ENCODE measurements at regions not wholly inside any gene's neighbourhood (a gene's known extent, or its start where the extent isn't known, plus 50 kb on each side); places are given as distances from the start of the nearest gene placed in this dataset.
A peak's percentile ranks its signal among the peaks of the same experiment; 100 is the strongest.

DNA sequence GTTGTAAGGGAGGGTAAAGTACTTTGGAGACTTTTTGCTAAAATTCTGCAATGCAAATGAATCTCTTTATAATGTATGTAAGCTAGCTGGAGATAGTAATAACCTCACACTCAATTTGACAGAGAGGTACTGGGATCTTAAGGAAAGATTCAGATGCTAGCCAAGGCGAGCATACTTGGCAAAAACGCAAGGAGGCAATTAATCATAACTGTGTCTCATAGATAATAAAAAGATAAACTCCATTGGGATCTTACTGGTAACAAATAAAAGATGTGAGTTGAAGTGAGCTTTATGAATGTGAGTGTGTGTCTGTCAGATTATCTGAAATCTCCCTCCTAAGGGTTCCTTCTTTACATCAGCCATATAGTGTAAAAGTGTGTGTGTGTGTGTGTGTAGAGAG, 533.0 kb downstream of the TMX3 start:
- H3K4me3 Mint-ChIP-seq (ENCODE audit: low read depth, unreplicated experiment), result no peak overlapping the region
- no peaks in the 10 kb centered on the region for H3K36me3 Mint-ChIP-seq (ENCODE audit: insufficient read depth, unreplicated experiment)
- no peaks in the 10 kb centered on the region for H3K9me3 Mint-ChIP-seq (ENCODE audit: low read depth, unreplicated experiment)
- intact Hi-C loops (cut with micrococcal nuclease; ENCODE audit: unreplicated experiment), result no loop called here
- peaks cover 32% of the 10 kb centered on the region for H3K4me1 Mint-ChIP-seq (ENCODE audit: low read depth, unreplicated experiment)
- H3K27ac Mint-ChIP-seq (ENCODE audit: unreplicated experiment), result no peak overlapping the region
- BruUV-seq (replicated peaks), result no TSS peak
- TF ChIP-seq, protein P1, sequence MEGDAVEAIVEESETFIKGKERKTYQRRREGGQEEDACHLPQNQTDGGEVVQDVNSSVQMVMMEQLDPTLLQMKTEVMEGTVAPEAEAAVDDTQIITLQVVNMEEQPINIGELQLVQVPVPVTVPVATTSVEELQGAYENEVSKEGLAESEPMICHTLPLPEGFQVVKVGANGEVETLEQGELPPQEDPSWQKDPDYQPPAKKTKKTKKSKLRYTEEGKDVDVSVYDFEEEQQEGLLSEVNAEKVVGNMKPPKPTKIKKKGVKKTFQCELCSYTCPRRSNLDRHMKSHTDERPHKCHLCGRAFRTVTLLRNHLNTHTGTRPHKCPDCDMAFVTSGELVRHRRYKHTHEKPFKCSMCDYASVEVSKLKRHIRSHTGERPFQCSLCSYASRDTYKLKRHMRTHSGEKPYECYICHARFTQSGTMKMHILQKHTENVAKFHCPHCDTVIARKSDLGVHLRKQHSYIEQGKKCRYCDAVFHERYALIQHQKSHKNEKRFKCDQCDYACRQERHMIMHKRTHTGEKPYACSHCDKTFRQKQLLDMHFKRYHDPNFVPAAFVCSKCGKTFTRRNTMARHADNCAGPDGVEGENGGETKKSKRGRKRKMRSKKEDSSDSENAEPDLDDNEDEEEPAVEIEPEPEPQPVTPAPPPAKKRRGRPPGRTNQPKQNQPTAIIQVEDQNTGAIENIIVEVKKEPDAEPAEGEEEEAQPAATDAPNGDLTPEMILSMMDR (IDR thresholded peaks at IDR 0.05; ENCODE audit: unreplicated experiment), result no peak
- no peaks in the 10 kb centered on the region for H3K27me3 Mint-ChIP-seq (ENCODE audit: unreplicated experiment)
- CTCF ChIA-PET, result no interaction called here
- DNase-seq, result no peak

DNA sequence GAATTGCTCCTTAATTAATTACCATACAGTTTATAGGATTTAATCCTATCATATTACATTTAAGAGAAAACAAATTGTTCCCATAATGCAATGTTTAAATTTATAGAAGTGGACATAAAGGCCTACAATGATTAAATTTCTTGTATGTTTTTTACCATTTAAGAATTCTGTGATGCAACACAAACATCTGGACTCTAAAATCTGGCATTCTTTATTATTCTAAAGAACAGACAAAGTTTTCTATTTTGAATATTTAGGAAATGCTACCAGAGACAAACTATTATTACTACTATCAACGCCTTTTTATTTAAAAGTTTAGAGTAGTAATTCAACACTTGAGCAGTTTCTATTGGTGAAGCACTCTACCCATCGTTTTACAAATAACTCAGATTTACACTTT, 535.1 kb downstream of the TMX3 start:
- BruUV-seq (replicated peaks), result no TSS peak
- CTCF ChIA-PET, result no interaction called here
- DNase-seq, result no peak
- H3K4me3 Mint-ChIP-seq (ENCODE audit: low read depth, unreplicated experiment), result no peak overlapping the region
- H3K27me3 Mint-ChIP-seq (ENCODE audit: unreplicated experiment), result no peaks in the 10 kb centered on the region
- no peaks in the 10 kb centered on the region for H3K36me3 Mint-ChIP-seq (ENCODE audit: insufficient read depth, unreplicated experiment)
- TF ChIP-seq, protein P1 (IDR thresholded peaks at IDR 0.05; ENCODE audit: unreplicated experiment), result no peak
- H3K9me3 Mint-ChIP-seq (ENCODE audit: low read depth, unreplicated experiment), result no peaks in the 10 kb centered on the region
- peaks cover 32% of the 10 kb centered on the region for H3K4me1 Mint-ChIP-seq (ENCODE audit: low read depth, unreplicated experiment)
- intact Hi-C loops (cut with micrococcal nuclease; ENCODE audit: unreplicated experiment), result no loop called here
- H3K27ac Mint-ChIP-seq (ENCODE audit: unreplicated experiment), result no peak overlapping the region

DNA sequence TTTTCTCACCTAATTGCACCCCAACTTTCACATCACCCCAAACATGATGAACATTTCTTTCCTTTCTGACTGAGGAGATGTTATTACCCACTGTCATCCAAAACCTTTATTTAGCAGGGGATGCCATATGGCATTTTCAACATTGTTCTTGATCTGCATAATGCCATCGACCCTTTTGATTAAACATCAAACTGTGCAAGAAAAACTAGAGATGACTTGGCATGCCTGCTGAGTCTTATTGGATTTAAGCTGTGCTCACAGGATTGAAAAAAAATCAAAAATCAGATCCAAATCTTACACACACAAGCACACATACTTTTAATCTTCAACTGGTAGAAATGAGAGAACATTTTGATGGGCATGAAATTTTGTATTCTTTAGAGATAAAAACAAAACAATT, 536.0 kb downstream of the TMX3 start:
- intact Hi-C loops (cut with micrococcal nuclease; ENCODE audit: unreplicated experiment), result no loop called here
- TF ChIP-seq, protein P1 (IDR thresholded peaks at IDR 0.05; ENCODE audit: unreplicated experiment), result no peak
- no peaks in the 10 kb centered on the region for H3K27me3 Mint-ChIP-seq (ENCODE audit: unreplicated experiment)

DNA sequence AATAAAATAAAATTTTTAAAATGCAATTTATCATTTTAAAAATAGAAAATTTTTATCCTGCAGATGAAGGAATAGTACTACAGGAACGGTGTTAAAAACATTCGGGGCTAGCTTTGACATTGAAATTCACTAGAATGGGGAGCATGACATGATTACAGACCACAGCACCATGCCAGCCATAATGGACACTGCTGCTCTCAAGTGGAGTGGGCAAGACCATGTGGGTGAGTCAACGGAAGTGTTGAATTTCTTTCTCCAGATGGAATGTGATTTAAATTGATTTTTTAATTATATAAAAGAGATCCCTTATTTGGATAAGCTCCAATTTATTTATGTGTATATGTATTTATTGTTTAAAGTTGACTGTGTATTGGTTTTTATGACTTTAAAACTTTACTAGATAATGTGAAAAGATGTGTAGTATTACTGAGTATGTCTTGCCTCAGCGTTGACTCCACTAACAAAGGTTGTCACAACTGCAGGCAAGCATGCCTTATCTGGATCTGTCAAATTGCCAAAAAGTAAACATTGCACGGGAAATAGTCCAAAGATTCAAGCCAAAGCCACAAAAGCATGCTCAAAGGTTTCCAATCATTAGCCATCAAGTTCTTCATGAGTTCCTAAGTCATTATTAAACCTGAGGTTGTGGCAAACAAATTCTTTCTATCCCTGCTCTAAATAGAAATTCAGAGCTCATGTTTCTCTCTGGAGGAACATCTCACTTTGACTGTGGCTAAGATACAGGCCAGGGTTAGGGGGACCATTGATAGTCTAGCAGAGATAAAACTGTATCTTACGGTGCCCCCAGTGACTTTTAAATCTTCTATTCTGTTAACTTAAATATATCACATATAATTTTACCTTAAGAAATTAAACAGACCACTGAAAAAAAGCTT, 536.9 kb downstream of the TMX3 start:
- no peaks in the 10 kb centered on the region for H3K27me3 Mint-ChIP-seq (ENCODE audit: unreplicated experiment)
- intact Hi-C loops (cut with micrococcal nuclease; ENCODE audit: unreplicated experiment), result no loop called here
- no peak overlapping the region for H3K27ac Mint-ChIP-seq (ENCODE audit: unreplicated experiment)
- CTCF ChIA-PET, result no interaction called here
- peaks cover 32% of the 10 kb centered on the region for H3K4me1 Mint-ChIP-seq (ENCODE audit: low read depth, unreplicated experiment)
- DNase-seq, result peak; percentile 55
- TF ChIP-seq, protein P1 (IDR thresholded peaks at IDR 0.05; ENCODE audit: unreplicated experiment), result no peak
- no peaks in the 10 kb centered on the region for H3K9me3 Mint-ChIP-seq (ENCODE audit: low read depth, unreplicated experiment)
- H3K36me3 Mint-ChIP-seq (ENCODE audit: insufficient read depth, unreplicated experiment), result no peaks in the 10 kb centered on the region
- H3K4me3 Mint-ChIP-seq (ENCODE audit: low read depth, unreplicated experiment), result no peak overlapping the region
- no TSS peak for BruUV-seq (replicated peaks)

More for the DNA sequence above, 536.0 kb downstream of the TMX3 start:
- CTCF ChIA-PET, result no interaction called here
- H3K4me1 Mint-ChIP-seq (ENCODE audit: low read depth, unreplicated experiment), result peaks cover 32% of the 10 kb centered on the region
- DNase-seq, result no peak
- H3K9me3 Mint-ChIP-seq (ENCODE audit: low read depth, unreplicated experiment), result no peaks in the 10 kb centered on the region
- no TSS peak for BruUV-seq (replicated peaks)
- no peak overlapping the region for H3K4me3 Mint-ChIP-seq (ENCODE audit: low read depth, unreplicated experiment)
- H3K36me3 Mint-ChIP-seq (ENCODE audit: insufficient read depth, unreplicated experiment), result no peaks in the 10 kb centered on the region
- no peak overlapping the region for H3K27ac Mint-ChIP-seq (ENCODE audit: unreplicated experiment)
